Upper lobe of left lung (tissue), 6 donors: ENCODE measurements at regions not wholly inside any gene's neighbourhood (a gene's known extent, or its start where the extent isn't known, plus 50 kb on each side); places are given as distances from the start of the nearest gene placed in this dataset.

Experiments
- ATAC-seq, 2 donors: fragments of 200-7000 bp; cut with Tn5 transposase; one replicate each; pipeline ENCODE4 v1.9.1; 2022; ENCODE audit warnings: mild to moderate bottlenecking in 2 of 2, moderate library complexity in 2 of 2; ENCODE audit not compliant: low FRiP score in 2 of 2
- DNase-seq, 2 donors: peaks; one replicate each; pipeline ENCODE4 v3.0.0-alpha.2; 2019 to 2020
- H3K27ac ChIP-seq, 4 donors: fragments of 200-600 bp; sonication (generic); one replicate each; pipeline ENCODE4 v1.5.1; 2016 to 2019
- H3K27me3 ChIP-seq, 4 donors: fragments of 200-600 bp; sonication (generic); one replicate each; pipeline ENCODE4 v1.5.1; 2017 to 2019
- H3K36me3 ChIP-seq, 4 donors: fragments of 200-600 bp; sonication (generic); one replicate each; pipeline ENCODE4 v1.5.1; 2016 to 2019
- H3K4me1 ChIP-seq, 4 donors: fragments of 200-600 bp; sonication (generic); one replicate each; pipeline ENCODE4 v1.5.1; 2018 to 2019
- H3K4me3 ChIP-seq, 4 donors: fragments of 200-600 bp; sonication (generic); one replicate each; pipeline ENCODE4 v1.5.1; 2017 to 2019; ENCODE audit warnings: mild to moderate bottlenecking in 2 of 4, moderate library complexity in 1 of 4
- H3K9me3 ChIP-seq, 4 donors: fragments of 200-600 bp; sonication (generic); one replicate each; pipeline ENCODE4 v1.5.1; 2018 to 2019
- EP300 ChIP-seq, 4 donors: sonication (generic); formaldehyde crosslinking; IDR thresholded peaks; one replicate each; pipeline ENCODE4 v1.5.1; 2017; ENCODE audit warnings: antibody characterized with exemption in 4 of 4, control low read depth in 2 of 4
- POLR2A ChIP-seq, 4 donors: fragments of 450-650 bp; IDR thresholded peaks; one replicate each; pipeline ENCODE4 v1.5.1; 2016 to 2017; ENCODE audit warnings: antibody characterized with exemption in 4 of 4, mild to moderate bottlenecking in 2 of 4
- POLR2AphosphoS5 ChIP-seq, 2 donors: sonication (generic); formaldehyde crosslinking; IDR thresholded peaks; one replicate each; pipeline ENCODE4 v1.5.1; 2017; ENCODE audit warnings: antibody characterized with exemption in 2 of 2
- WGBS, 2 donors: methylation state at CpG; one replicate each; pipeline ENCODE4 v1.1.5; 2017 to 2018; 5-methylcytosine and 5-hydroxymethylcytosine counted together
- TF ChIP-seq, protein P1 (sequence below), 6 experiments: fragments of 450-650 bp in 4 of 6; fragments of 200-600 bp in 2 of 6; sonication (generic) in 2 of 6; IDR thresholded peaks; one replicate each; pipeline ENCODE4 v1.5.1; 2016 to 2019; ENCODE audit warnings: antibody characterized with exemption in 6 of 6
- donor health status: DM: no; HTN: no; CAD: no; lungs with moderate emphysema.
- donor health status: DM: no; HTN: yes; CAD: no; lungs with severe emphysema.

DNA sequence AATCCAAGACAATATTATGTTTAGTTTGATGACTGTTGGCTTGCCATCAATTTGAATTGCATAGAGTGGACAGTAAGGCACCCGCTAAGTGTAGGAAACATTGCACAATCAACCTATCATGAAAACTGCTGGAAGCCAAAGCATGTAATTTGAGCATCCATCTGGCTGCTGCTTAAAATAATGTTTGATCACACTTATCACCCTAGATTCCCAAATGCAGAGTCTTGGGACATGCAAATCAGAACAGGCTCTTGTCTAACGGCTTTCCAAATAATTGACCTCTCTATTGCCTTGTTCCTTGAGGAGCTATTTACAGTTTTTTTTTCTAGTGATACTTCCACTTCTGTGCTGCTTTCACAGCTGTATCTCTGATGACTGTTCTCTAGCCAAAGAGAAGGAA, 342.1 kb downstream of the PRR16 start:
- H3K27me3 ChIP-seq, result no peaks in the 10 kb centered on the region
- no peaks in the 10 kb centered on the region for H3K36me3 ChIP-seq
- no peaks in the 10 kb centered on the region for H3K9me3 ChIP-seq
- no peaks in the 10 kb centered on the region for H3K4me1 ChIP-seq
- H3K4me3 ChIP-seq, result no peak overlapping the region
- 54 to 61% methylated on average over 2 of the region's 2 CpGs for WGBS, 2 donors
- ATAC-seq (no peak), DNase-seq (no peak)
- TF ChIP-seq POLR2AphosphoS5 (IDR thresholded peaks at IDR 0.05) (no peak), POLR2A (IDR thresholded peaks at IDR 0.05) (no peak)
- TF ChIP-seq, protein P1, sequence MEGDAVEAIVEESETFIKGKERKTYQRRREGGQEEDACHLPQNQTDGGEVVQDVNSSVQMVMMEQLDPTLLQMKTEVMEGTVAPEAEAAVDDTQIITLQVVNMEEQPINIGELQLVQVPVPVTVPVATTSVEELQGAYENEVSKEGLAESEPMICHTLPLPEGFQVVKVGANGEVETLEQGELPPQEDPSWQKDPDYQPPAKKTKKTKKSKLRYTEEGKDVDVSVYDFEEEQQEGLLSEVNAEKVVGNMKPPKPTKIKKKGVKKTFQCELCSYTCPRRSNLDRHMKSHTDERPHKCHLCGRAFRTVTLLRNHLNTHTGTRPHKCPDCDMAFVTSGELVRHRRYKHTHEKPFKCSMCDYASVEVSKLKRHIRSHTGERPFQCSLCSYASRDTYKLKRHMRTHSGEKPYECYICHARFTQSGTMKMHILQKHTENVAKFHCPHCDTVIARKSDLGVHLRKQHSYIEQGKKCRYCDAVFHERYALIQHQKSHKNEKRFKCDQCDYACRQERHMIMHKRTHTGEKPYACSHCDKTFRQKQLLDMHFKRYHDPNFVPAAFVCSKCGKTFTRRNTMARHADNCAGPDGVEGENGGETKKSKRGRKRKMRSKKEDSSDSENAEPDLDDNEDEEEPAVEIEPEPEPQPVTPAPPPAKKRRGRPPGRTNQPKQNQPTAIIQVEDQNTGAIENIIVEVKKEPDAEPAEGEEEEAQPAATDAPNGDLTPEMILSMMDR (IDR thresholded peaks at IDR 0.05), result no peak
- H3K27ac ChIP-seq, result no peak overlapping the region

DNA sequence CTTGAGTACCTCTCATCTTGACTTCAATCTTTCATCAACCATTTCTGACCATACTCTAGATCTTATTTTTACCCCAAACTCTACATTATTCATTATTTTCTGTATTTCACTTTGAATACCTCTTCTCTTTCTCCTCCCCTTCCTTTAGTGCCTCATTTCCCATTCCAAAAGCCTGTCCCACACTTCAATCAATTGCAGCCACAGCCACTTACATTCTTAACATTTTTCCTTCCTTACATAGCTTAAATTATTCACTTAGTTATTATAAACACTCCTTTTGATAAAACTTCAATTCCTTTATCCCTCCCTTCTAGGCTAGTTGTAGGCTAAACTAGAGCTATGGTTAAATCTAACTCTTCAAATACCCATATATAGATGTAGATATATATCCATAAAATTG, 344.0 kb downstream of the PRR16 start:
- no peak for DNase-seq
- H3K27ac ChIP-seq, result no peak overlapping the region
- no peak for TF ChIP-seq EP300 (IDR thresholded peaks at IDR 0.05)
- TF ChIP-seq, protein P1 (IDR thresholded peaks at IDR 0.05), result no peak
- H3K27me3 ChIP-seq, result no peaks in the 10 kb centered on the region
- no peak for ATAC-seq
- no peaks in the 10 kb centered on the region for H3K36me3 ChIP-seq
- H3K4me1 ChIP-seq, result no peaks in the 10 kb centered on the region
- H3K9me3 ChIP-seq, result no peaks in the 10 kb centered on the region
- no peak overlapping the region for H3K4me3 ChIP-seq

DNA sequence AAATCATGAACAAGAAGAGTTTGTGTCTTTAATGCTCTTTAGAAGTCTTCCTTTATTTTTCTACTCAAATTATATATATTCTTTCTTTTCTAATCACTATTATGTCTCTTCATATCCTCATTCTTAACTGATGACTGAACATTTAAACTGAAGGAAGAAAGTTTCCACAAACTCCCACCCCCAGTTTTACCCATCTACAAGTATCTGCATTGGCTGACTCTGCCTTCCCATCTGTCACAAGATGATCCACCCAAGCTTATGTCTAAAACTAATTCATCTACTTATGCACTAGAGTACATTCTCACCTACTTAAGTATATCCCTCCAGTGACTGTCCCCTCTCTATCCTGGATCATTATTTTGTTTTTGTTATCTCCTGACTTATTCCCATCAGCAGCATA, 344.5 kb downstream of the PRR16 start:
- Histone ChIP-seq H3K27ac (no peak overlapping the region), H3K36me3 (no peaks in the 10 kb centered on the region), H3K4me3 (no peak overlapping the region), H3K9me3 (no peaks in the 10 kb centered on the region), H3K4me1 (no peaks in the 10 kb centered on the region), H3K27me3 (no peaks in the 10 kb centered on the region)
- TF ChIP-seq, protein P1 (IDR thresholded peaks at IDR 0.05), result no peak
- TF ChIP-seq EP300 (IDR thresholded peaks at IDR 0.05), result no peak
- TF ChIP-seq POLR2AphosphoS5 (IDR thresholded peaks at IDR 0.05), result no peak
- TF ChIP-seq POLR2A (IDR thresholded peaks at IDR 0.05), result no peak
- no peak for ATAC-seq
- no peak for DNase-seq

GRCh38 chr5:120813551-120813950, 349.5 kb downstream of the PRR16 start:
- DNase-seq, result no peak
- H3K4me3 ChIP-seq, result no peak overlapping the region
- peaks cover 0 to 4% (median 0%) of the 10 kb centered on the region in 4 donors for H3K9me3 ChIP-seq
- no peak for ATAC-seq
- H3K4me1 ChIP-seq, result no peaks in the 10 kb centered on the region
- H3K27me3 ChIP-seq, result no peaks in the 10 kb centered on the region
- no peaks in the 10 kb centered on the region for H3K36me3 ChIP-seq
- WGBS, 2 donors, result 84 to 88% methylated on average over 2 of the region's 2 CpGs
- H3K27ac ChIP-seq, result no peak overlapping the region
- TF ChIP-seq POLR2A (IDR thresholded peaks at IDR 0.05) (no peak), POLR2AphosphoS5 (IDR thresholded peaks at IDR 0.05) (no peak), EP300 (IDR thresholded peaks at IDR 0.05) (no peak)
- TF ChIP-seq, protein P1 (IDR thresholded peaks at IDR 0.05), result no peak

- Histone ChIP-seq H3K36me3 (no peaks in the 10 kb centered on the region), H3K9me3 (peaks cover 0 to 4% (median 0%) of the 10 kb centered on the region in 4 donors), H3K27me3 (no peaks in the 10 kb centered on the region), H3K4me3 (no peak overlapping the region), H3K27ac (no peak overlapping the region), H3K4me1 (no peaks in the 10 kb centered on the region)
- DNase-seq (no peak), ATAC-seq (peak in 1 of 2 donors; percentile 31)
- TF ChIP-seq EP300 (IDR thresholded peaks at IDR 0.05) (no peak), POLR2A (IDR thresholded peaks at IDR 0.05) (no peak), POLR2AphosphoS5 (IDR thresholded peaks at IDR 0.05) (no peak)
- TF ChIP-seq, protein P1 (IDR thresholded peaks at IDR 0.05), result peak in 3 of 6 experiments; percentile 8 to 21 (median 12)
- 84 to 86% methylated on average over 10 to 12 of the region's 12 CpGs for WGBS, 2 donors
Measured at GRCh38 chr5:120817044-120817985, 353.2 kb downstream of the PRR16 start.
